Common myeloid progenitor, CD34-positive (primary cell): ENCODE measurements at regions not wholly inside any gene's neighbourhood (a gene's known extent, or its start where the extent isn't known, plus 50 kb on each side); places are given as distances from the start of the nearest gene placed in this dataset.

Experiments
- CTCF ChIA-PET: fragments of 350-600 bp; sonication (Branson Sonifier 250); formaldehyde crosslinking; loops from one replicate; lab custom pipeline; 2021; ENCODE audit warnings: antibody characterized with exemption; lab: Charles Lee
- POLR2A ChIA-PET: fragments of 350-600 bp; sonication (Branson Sonifier 250); formaldehyde crosslinking; loops from one replicate; lab custom pipeline; 2021; ENCODE audit warnings: antibody characterized with exemption; lab: Charles Lee
- DNase-seq, 3 donors: peaks; one replicate each; pipeline versions ENCODE4 v3.0.0 to v3.0.0-alpha.2; 2013
- H3K27ac ChIP-seq, 2 experiments: 1 replicate in 1 of 2; 2 replicates in 1 of 2; pipeline ENCODE4 v1.7.0; 2013; ENCODE audit warnings: inconsistent platforms in 2 of 2, low read length in 2 of 2, mild to moderate bottlenecking in 2 of 2, low read depth in 1 of 2, moderate library complexity in 1 of 2; ENCODE audit not compliant: severe bottlenecking in 2 of 2, insufficient read depth in 1 of 2, poor library complexity in 1 of 2
- H3K27me3 ChIP-seq, 5 experiments: replicated peaks in 2 of 5; 1 replicate in 3 of 5; 2 replicates in 2 of 5; pipeline versions ENCODE4 v1.6.1 to v1.7.0; 2013; ENCODE audit warnings: low read length in 4 of 5, mild to moderate bottlenecking in 2 of 5, moderate library complexity in 2 of 5, inconsistent platforms in 1 of 5; ENCODE audit not compliant: insufficient read depth in 5 of 5, control insufficient read depth in 4 of 5
- H3K36me3 ChIP-seq, 4 experiments: 1 replicate in 2 of 4; 2 replicates in 2 of 4; pipeline versions ENCODE4 v1.6.1 to v1.7.0; 2013; ENCODE audit warnings: low read length in 3 of 4, control low read depth in 1 of 4, mild to moderate bottlenecking in 1 of 4; ENCODE audit not compliant: control insufficient read depth in 4 of 4, insufficient read depth in 4 of 4
- H3K4me1 ChIP-seq, 4 experiments: 1 replicate in 3 of 4; 2 replicates in 1 of 4; pipeline versions ENCODE4 v1.6.1 to v1.7.1; 2013; ENCODE audit warnings: low read length in 3 of 4, mild to moderate bottlenecking in 3 of 4, control low read depth in 1 of 4, inconsistent platforms in 1 of 4, moderate library complexity in 1 of 4; ENCODE audit not compliant: control insufficient read depth in 4 of 4, insufficient read depth in 4 of 4; ENCODE audit errors: control extremely low read depth in 1 of 4
- H3K4me3 ChIP-seq, 7 experiments: 1 replicate in 4 of 7; 2 replicates in 3 of 7; pipeline versions ENCODE4 v1.5.1 to v1.7.0; 2013; ENCODE audit warnings: mild to moderate bottlenecking in 7 of 7, low read length in 6 of 7, moderate library complexity in 6 of 7, inconsistent platforms in 2 of 7, low read depth in 2 of 7, control low read depth in 1 of 7; ENCODE audit not compliant: insufficient read depth in 4 of 7, control insufficient read depth in 1 of 7; ENCODE audit errors: extremely low read depth in 1 of 7
- H3K9me3 ChIP-seq, 5 experiments: 1 replicate in 4 of 5; 2 replicates in 1 of 5; pipeline versions ENCODE4 v1.6.1 to v1.7.1; 2013; ENCODE audit warnings: low read length in 4 of 5, mild to moderate bottlenecking in 2 of 5, inconsistent platforms in 1 of 5, low read depth in 1 of 5, moderate library complexity in 1 of 5; ENCODE audit not compliant: control insufficient read depth in 4 of 5, insufficient read depth in 2 of 5; ENCODE audit errors: control extremely low read depth in 1 of 5
- WGBS: methylation state at CpG from one replicate; pipeline ENCODE4 v1.1.5; 2013; ENCODE audit not compliant: insufficient coverage; 5-methylcytosine and 5-hydroxymethylcytosine counted together

GRCh38 chr15:97755726-97756125 is 204.8 kb upstream of the ARRDC4 start:
- Histone ChIP-seq H3K36me3 (no peaks in the 10 kb centered on the region), H3K27me3 (peaks cover 0 to 31% (median 14%) of the 10 kb centered on the region in 5 experiments), H3K27ac (no peak overlapping the region), H3K4me3 (no peak overlapping the region), H3K4me1 (peaks cover 0 to 6% (median 2%) of the 10 kb centered on the region in 4 experiments), H3K9me3 (no peaks in the 10 kb centered on the region)
- POLR2A ChIA-PET = no interaction called here
- CTCF ChIA-PET = interaction anchor here (1.1 to 2.1 kb wide), 2 partner anchors 63 to 1399 kb away, joined by 3 to 4 read pairs; no protein-coding TSS in a partner anchor
- 100% methylated on average over 1 of the region's 1 CpG for WGBS
- DNase-seq = no peak

- peak; percentile 75 to 92 (median 92) for DNase-seq
Measured at GRCh38 chr15:97759363-97759762, 201.1 kb upstream of the ARRDC4 start.

GRCh38 chr15:97761110-97761509 is 199.4 kb upstream of the ARRDC4 start:
- H3K36me3 ChIP-seq = no peaks in the 10 kb centered on the region
- WGBS = 88% methylated on average over 2 of the region's 5 CpGs
- no peak for DNase-seq
- ChIA-PET CTCF (no interaction called here), POLR2A (no interaction called here)
- peaks cover 0 to 6% (median 2%) of the 10 kb centered on the region in 4 experiments for H3K4me1 ChIP-seq
- H3K27me3 ChIP-seq = peaks cover 2 to 43% (median 16%) of the 10 kb centered on the region in 5 experiments
- no peak overlapping the region for H3K27ac ChIP-seq
- no peak overlapping the region for H3K4me3 ChIP-seq
- H3K9me3 ChIP-seq = no peaks in the 10 kb centered on the region

More at GRCh38 chr15:97759363-97759762, 201.1 kb upstream of the ARRDC4 start:
- ChIA-PET POLR2A (no interaction called here), CTCF (no interaction called here)
- H3K9me3 ChIP-seq = no peaks in the 10 kb centered on the region
- no peak overlapping the region for H3K27ac ChIP-seq
- H3K27me3 ChIP-seq = peaks cover 2 to 48% (median 16%) of the 10 kb centered on the region in 5 experiments
- no CpG with 5 or more reads among the region's 3 CpGs for WGBS
- peak overlapping the region in 2 of 7 experiments; percentile 0 to 13 for H3K4me3 ChIP-seq
- peaks cover 0 to 6% (median 2%) of the 10 kb centered on the region in 4 experiments for H3K4me1 ChIP-seq
- H3K36me3 ChIP-seq = no peaks in the 10 kb centered on the region

GRCh38 chr15:97783240-97783639 is 177.3 kb upstream of the ARRDC4 start:
- no peaks in the 10 kb centered on the region for H3K36me3 ChIP-seq
- no peak for DNase-seq
- CTCF ChIA-PET = no interaction called here
- H3K4me1 ChIP-seq = no peaks in the 10 kb centered on the region
- H3K27ac ChIP-seq = no peak overlapping the region
- peaks cover 0 to 3% (median 0%) of the 10 kb centered on the region in 5 experiments for H3K27me3 ChIP-seq
- WGBS = 80% methylated on average over 1 of the region's 4 CpGs
- no peak overlapping the region for H3K4me3 ChIP-seq
- POLR2A ChIA-PET = no interaction called here
- peaks cover 0 to 2% (median 0%) of the 10 kb centered on the region in 5 experiments for H3K9me3 ChIP-seq

GRCh38 chr15:97786741-97787140 is 173.8 kb upstream of the ARRDC4 start:
- ChIA-PET CTCF (no interaction called here), POLR2A (no interaction called here)
- H3K4me1 ChIP-seq = no peaks in the 10 kb centered on the region
- no peak overlapping the region for H3K4me3 ChIP-seq
- no peaks in the 10 kb centered on the region for H3K36me3 ChIP-seq
- DNase-seq = peak in 2 of 3 donors; percentile 1 to 9
- no peak overlapping the region for H3K27ac ChIP-seq
- no peaks in the 10 kb centered on the region for H3K9me3 ChIP-seq
- H3K27me3 ChIP-seq = peaks cover 0 to 3% (median 0%) of the 10 kb centered on the region in 5 experiments
- WGBS = no CpG with 5 or more reads among the region's 1 CpG

GRCh38 chr15:97790180-97790579 is 170.3 kb upstream of the ARRDC4 start:
- DNase-seq = no peak
- ChIA-PET CTCF (no interaction called here), POLR2A (no interaction called here)
- no peak overlapping the region for H3K27ac ChIP-seq
- no peak overlapping the region for H3K4me3 ChIP-seq
- no peaks in the 10 kb centered on the region for H3K36me3 ChIP-seq
- no peaks in the 10 kb centered on the region for H3K4me1 ChIP-seq
- peaks cover 0 to 2% (median 0%) of the 10 kb centered on the region in 5 experiments for H3K27me3 ChIP-seq
- no peaks in the 10 kb centered on the region for H3K9me3 ChIP-seq

GRCh38 chr15:97791824-97792792 is 168.4 kb upstream of the ARRDC4 start:
- DNase-seq = no peak
- no peak overlapping the region for H3K27ac ChIP-seq
- H3K36me3 ChIP-seq = no peaks in the 10 kb centered on the region
- H3K9me3 ChIP-seq = no peaks in the 10 kb centered on the region
- H3K4me3 ChIP-seq = no peak overlapping the region
- no peaks in the 10 kb centered on the region for H3K4me1 ChIP-seq
- ChIA-PET CTCF (no interaction called here), POLR2A (no interaction called here)
- 80% methylated on average over 13 of the region's 17 CpGs for WGBS
- peaks cover 0 to 2% (median 0%) of the 10 kb centered on the region in 5 experiments for H3K27me3 ChIP-seq
